ENCODE measurements at regions not wholly inside any gene's neighbourhood (a gene's known extent, or its start where the extent isn't known, plus 50 kb on each side); places are given as distances from the start of the nearest gene placed in this dataset.
A peak's percentile ranks its signal among the peaks of the same experiment; 100 is the strongest.

- no peaks in the 10 kb centered on the region for H3K9me3 ChIP-seq (ENCODE audit: low read depth)
- H3K79me2 ChIP-seq, result no peaks in the 10 kb centered on the region
- WGBS (ENCODE audit: low lambda C conversion rate, missing lambda C conversion rate), result 82% methylated on average over 8 of the region's 8 CpGs
- no peak overlapping the region for H2AFZ ChIP-seq
- peak; percentile 5 for DNase-seq (ENCODE audit: low spot score)
- H3K4me2 ChIP-seq, result no peak overlapping the region
- peaks cover 4% of the 10 kb centered on the region for H3K4me1 ChIP-seq (ENCODE audit: insufficient read depth)
- H4K20me1 ChIP-seq (ENCODE audit: insufficient read depth, poor library complexity, severe bottlenecking), result no peaks in the 10 kb centered on the region
- TF ChIP-seq EZH2phosphoT487 (IDR thresholded peaks at IDR 0.05; ENCODE audit: low read depth, severe bottlenecking, unreplicated experiment), result no peak
- no peak for TF ChIP-seq CTCF (IDR thresholded peaks at IDR 0.05; ENCODE audit: poor library complexity)
- TF ChIP-seq EZH2 (IDR thresholded peaks at IDR 0.05; ENCODE audit: borderline replicate concordance), result no peak
- no peak overlapping the region for H3K4me3 ChIP-seq
- no peaks in the 10 kb centered on the region for H3K36me3 ChIP-seq (replicated peaks; ENCODE audit: insufficient read depth, low read depth)
- no peaks in the 10 kb centered on the region for H3K9me2 ChIP-seq (replicated peaks; ENCODE audit: insufficient read depth)
- no peak overlapping the region for H3K27ac ChIP-seq
- H3K27me3 ChIP-seq, result no peaks in the 10 kb centered on the region
Observed at GRCh38 chr16:66273644-66274334, 92.7 kb upstream of the CDH5 start.

DNA sequence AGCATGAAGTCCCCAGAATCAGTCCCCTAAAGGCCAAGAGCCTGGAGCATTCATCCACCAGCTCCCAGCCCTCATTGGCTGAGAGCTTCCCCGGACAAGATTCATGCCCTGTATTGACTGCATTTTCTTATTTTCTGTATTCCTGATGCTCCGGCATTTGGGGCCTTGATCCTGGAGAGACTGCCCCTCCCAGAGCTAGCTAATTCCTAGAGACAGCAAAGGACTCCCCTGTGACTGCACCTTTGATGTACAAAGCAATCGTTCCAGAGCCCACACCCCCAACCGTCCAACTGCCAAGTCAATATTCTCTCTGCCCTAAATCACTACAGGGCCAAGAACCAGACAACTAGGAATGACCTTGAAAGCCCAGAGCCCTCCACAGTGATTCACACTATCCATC, 93.4 kb upstream of the CDH5 start:
- Histone ChIP-seq H3K9me2 (replicated peaks; ENCODE audit: insufficient read depth) (no peaks in the 10 kb centered on the region), H3K4me3 (no peak overlapping the region), H3K27ac (no peak overlapping the region), H3K36me3 (replicated peaks; ENCODE audit: insufficient read depth, low read depth) (no peaks in the 10 kb centered on the region), H3K9me3 (ENCODE audit: low read depth) (no peaks in the 10 kb centered on the region), H3K4me1 (ENCODE audit: insufficient read depth) (peaks cover 4% of the 10 kb centered on the region), H3K79me2 (no peaks in the 10 kb centered on the region), H4K20me1 (ENCODE audit: insufficient read depth, poor library complexity, severe bottlenecking) (no peaks in the 10 kb centered on the region), H2AFZ (no peak overlapping the region), H3K27me3 (no peaks in the 10 kb centered on the region), H3K4me2 (no peak overlapping the region)
- peak; percentile 3 for DNase-seq (ENCODE audit: low spot score)
- WGBS (ENCODE audit: low lambda C conversion rate, missing lambda C conversion rate), result 65% methylated on average over 4 of the region's 4 CpGs
- TF ChIP-seq CTCF (IDR thresholded peaks at IDR 0.05; ENCODE audit: poor library complexity) (no peak), EZH2phosphoT487 (IDR thresholded peaks at IDR 0.05; ENCODE audit: low read depth, severe bottlenecking, unreplicated experiment) (no peak), EZH2 (IDR thresholded peaks at IDR 0.05; ENCODE audit: borderline replicate concordance) (no peak)

DNA sequence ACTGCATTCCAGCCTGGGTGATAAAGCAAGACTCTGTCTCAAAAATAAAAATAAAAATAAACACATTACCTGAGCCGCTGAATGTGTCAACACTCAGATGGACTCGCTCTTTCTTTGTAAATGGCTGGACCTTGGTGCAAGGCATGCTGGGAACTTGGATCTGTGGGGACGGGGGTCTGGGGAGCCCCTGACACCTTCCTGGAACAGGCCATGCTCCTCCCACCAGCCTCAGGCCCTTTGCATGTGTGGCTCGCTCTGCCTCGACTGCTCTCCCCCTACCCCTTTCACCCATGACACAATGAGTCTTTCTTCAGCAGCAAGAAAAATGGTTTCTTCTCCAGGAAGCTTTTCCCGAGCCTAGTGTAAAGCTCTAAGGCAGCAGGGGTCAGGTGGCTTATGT, 94.0 kb upstream of the CDH5 start:
- Histone ChIP-seq H2AFZ (no peak overlapping the region), H3K79me2 (no peaks in the 10 kb centered on the region), H3K4me2 (no peak overlapping the region), H3K9me2 (replicated peaks; ENCODE audit: insufficient read depth) (no peaks in the 10 kb centered on the region), H3K4me1 (ENCODE audit: insufficient read depth) (peaks cover 4% of the 10 kb centered on the region), H3K27me3 (no peaks in the 10 kb centered on the region), H3K9me3 (ENCODE audit: low read depth) (no peaks in the 10 kb centered on the region), H4K20me1 (ENCODE audit: insufficient read depth, poor library complexity, severe bottlenecking) (no peaks in the 10 kb centered on the region), H3K36me3 (replicated peaks; ENCODE audit: insufficient read depth, low read depth) (no peaks in the 10 kb centered on the region), H3K4me3 (no peak overlapping the region), H3K27ac (no peak overlapping the region)
- TF ChIP-seq EZH2phosphoT487 (IDR thresholded peaks at IDR 0.05; ENCODE audit: low read depth, severe bottlenecking, unreplicated experiment) (no peak), EZH2 (IDR thresholded peaks at IDR 0.05; ENCODE audit: borderline replicate concordance) (no peak), CTCF (IDR thresholded peaks at IDR 0.05; ENCODE audit: poor library complexity) (no peak)
- WGBS (ENCODE audit: low lambda C conversion rate, missing lambda C conversion rate), result 88% methylated on average over 6 of the region's 6 CpGs
- no peak for DNase-seq (ENCODE audit: low spot score)
